HFF-Myc (cell line): ENCODE measurements at regions not wholly inside any gene's neighbourhood (a gene's known extent, or its start where the extent isn't known, plus 50 kb on each side); places are given as distances from the start of the nearest gene placed in this dataset.

Source experiments
- DNase-seq: peaks from one replicate; pipeline ENCODE4 v3.0.0-alpha.2; 2011; ENCODE audit warnings: low read depth; ENCODE audit errors: extremely low read depth
- H3K4me3 ChIP-seq: replicated peaks from 2 replicates; pipeline ENCODE4 v1.5.1; 2011; ENCODE audit warnings: low read depth, mild to moderate bottlenecking, control low read depth, low read length
- TF ChIP-seq, protein P1 (sequence below): IDR thresholded peaks from 2 replicates; pipeline ENCODE4 v1.5.1; 2012; ENCODE audit warnings: mild to moderate bottlenecking, low read depth, low read length, control low read depth; ENCODE audit errors: missing control alignments

DNA sequence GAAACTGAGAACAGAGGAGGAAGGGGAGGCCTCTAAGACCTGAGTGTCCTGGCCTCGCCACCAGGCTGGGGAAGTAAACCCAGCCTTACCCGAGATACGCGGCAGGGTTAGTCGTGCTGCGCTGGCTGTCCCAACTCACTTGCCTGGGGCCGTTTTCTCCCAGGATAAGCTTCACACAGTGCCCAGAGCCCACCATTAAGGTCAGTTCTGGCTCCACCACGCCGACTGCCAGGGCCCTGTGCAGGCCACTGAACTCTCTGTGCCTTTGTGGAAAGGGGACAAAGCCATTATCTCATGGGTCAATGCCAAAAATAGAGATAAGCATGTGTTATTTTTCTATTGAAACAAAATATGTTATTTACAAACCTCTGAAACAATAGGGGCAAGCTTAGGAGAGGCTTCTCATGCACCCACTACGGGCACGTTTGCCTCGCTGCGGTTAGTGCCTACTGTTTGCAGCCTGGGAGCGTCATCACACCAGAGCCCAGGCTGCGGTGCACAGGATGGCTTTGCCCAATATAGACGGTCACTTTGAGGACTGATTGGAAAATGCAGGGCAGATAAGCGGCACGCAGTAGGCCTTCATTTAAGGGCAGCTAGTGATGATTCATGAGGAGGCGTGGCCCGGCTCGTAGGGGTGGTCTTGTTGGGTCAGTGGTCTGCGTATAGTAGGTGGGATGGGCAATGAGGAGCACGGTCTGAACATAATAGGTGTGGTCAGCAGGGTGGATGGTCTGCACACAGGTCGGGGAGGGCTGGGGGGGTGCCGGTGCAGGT is 242.1 kb downstream of the GLI2 start:
- TF ChIP-seq, protein P1, sequence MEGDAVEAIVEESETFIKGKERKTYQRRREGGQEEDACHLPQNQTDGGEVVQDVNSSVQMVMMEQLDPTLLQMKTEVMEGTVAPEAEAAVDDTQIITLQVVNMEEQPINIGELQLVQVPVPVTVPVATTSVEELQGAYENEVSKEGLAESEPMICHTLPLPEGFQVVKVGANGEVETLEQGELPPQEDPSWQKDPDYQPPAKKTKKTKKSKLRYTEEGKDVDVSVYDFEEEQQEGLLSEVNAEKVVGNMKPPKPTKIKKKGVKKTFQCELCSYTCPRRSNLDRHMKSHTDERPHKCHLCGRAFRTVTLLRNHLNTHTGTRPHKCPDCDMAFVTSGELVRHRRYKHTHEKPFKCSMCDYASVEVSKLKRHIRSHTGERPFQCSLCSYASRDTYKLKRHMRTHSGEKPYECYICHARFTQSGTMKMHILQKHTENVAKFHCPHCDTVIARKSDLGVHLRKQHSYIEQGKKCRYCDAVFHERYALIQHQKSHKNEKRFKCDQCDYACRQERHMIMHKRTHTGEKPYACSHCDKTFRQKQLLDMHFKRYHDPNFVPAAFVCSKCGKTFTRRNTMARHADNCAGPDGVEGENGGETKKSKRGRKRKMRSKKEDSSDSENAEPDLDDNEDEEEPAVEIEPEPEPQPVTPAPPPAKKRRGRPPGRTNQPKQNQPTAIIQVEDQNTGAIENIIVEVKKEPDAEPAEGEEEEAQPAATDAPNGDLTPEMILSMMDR: no peak
- no peak overlapping the region for H3K4me3 ChIP-seq
- DNase-seq: no peak

GRCh38 chr2:120978359-120979050 is 242.8 kb downstream of the GLI2 start:
- no peak for DNase-seq

DNA sequence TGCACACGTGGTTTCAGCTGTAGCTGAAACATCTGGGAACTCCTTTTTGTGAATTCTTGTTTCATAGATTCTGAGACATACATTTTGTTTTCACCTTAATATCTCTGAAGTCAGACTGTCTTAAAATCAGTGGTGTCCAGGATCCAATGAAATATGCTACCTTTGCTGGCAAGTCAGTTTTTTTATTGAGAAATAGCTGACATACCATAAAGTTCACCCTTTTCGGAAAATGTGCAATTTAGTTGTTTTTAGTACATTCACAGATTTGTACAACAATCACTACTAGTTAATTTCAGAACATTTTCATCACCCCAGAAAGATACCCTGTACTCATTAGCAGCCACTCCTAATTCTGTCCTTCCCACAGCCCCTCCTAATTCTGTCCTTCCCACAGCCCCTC is 243.7 kb downstream of the GLI2 start:
- H3K4me3 ChIP-seq: no peak overlapping the region
- DNase-seq: no peak
- TF ChIP-seq, protein P1: no peak

More at GRCh38 chr2:120978359-120979050, 242.8 kb downstream of the GLI2 start:
- TF ChIP-seq, protein P1: no peak
- no peak overlapping the region for H3K4me3 ChIP-seq

DNA sequence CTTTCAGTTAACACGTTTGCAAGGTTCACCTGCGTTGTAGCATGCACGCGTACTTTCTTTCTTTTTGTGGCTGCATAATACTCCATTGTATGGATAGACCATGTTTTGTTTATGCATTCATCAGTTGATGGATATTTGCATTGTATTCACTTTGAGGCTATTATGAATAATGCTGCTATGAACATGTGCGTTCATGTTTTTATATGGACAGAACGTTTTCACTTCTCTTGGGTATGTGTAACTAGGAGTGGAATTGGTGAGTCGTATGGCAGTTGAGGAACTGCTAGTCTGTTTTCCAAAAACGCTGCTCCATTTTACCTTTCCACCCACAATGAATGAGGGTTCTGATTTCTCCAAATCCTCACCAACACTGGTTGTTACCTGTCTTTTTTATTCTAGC is 244.3 kb downstream of the GLI2 start:
- no peak overlapping the region for H3K4me3 ChIP-seq
- TF ChIP-seq, protein P1: no peak
- DNase-seq: no peak

DNA sequence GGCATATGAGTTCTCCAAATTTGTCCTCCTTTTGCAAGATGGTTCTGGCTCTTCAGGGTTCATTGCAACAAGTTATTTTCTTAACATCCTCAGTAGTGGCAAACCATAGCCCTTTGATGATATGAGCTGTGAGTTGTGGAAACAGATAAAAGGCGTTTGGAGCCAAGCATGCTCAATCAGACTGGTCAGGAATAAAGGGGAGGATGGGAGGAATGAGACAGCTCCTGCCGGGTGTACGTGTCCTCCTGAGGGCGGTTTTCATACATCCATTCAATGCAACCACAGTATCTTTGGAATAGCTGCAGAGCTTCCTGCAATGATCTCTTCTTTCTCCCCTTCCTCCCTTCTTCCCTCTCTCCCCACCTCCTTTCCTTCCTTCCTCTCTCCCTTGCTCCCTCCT is 245.8 kb downstream of the GLI2 start:
- TF ChIP-seq, protein P1: no peak
- DNase-seq: no peak
- no peak overlapping the region for H3K4me3 ChIP-seq

DNA sequence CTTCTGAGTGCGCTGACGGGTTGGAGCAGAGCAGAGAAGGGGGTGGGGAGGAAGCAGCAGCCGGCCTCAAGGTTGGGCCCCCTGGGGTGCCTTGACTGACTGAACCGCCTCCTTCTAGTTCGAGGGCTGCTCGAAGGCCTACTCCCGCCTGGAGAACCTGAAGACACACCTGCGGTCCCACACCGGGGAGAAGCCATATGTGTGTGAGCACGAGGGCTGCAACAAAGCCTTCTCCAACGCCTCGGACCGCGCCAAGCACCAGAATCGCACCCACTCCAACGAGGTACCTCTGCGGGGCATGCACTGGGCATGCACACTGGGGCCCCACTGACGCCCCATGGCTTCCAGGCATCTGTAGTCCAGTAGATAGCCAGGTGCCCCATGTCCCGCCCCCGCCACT is 246.9 kb downstream of the GLI2 start:
- TF ChIP-seq, protein P1: no peak
- H3K4me3 ChIP-seq: no peak overlapping the region
- DNase-seq: no peak

DNA sequence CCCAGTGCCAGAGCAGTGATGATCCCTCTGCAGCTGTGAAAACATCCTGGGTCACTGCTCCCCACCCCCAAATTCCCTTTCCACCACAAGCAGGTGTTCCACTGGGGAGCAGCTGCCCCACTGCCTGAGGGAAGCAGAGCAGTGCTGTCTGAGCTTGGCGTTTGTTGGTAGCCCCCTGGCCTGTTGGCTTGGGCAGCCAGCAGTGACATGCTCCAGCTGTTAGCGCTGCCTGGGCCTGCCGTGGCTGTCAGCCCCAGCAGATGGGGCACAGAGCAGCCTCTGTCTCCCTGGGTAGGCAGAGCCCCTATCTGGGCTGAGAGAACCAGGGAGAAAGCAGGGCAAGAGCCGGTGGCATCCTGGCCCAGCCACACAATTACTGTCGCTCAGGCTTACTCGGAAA is 247.7 kb downstream of the GLI2 start:
- no peak for DNase-seq
- TF ChIP-seq, protein P1: no peak
- H3K4me3 ChIP-seq: no peak overlapping the region
